Ascending aorta (tissue), 2 donors: ENCODE measurements at regions not wholly inside any gene's neighbourhood (a gene's known extent, or its start where the extent isn't known, plus 50 kb on each side); places are given as distances from the start of the nearest gene placed in this dataset.

Experiments
- DNase-seq, 2 donors: peaks; one replicate each; pipeline ENCODE4 v3.0.0-alpha.2; 2019; ENCODE audit warnings: low spot score in 2 of 2
- H3K27ac ChIP-seq, 2 donors: fragments of 200-600 bp; sonication (generic); one replicate each; pipeline ENCODE4 v1.5.1; 2016 to 2017; ENCODE audit warnings: mild to moderate bottlenecking in 1 of 2
- H3K27me3 ChIP-seq: fragments of 200-600 bp; sonication (generic); one replicate; pipeline ENCODE4 v1.5.1; 2017
- H3K36me3 ChIP-seq, 2 donors: fragments of 200-600 bp; sonication (generic); one replicate each; pipeline ENCODE4 v1.5.1; 2016
- H3K4me1 ChIP-seq, 2 donors: fragments of 200-600 bp; sonication (generic); one replicate each; pipeline ENCODE4 v1.5.1; 2016 to 2017; ENCODE audit warnings: mild to moderate bottlenecking in 1 of 2
- H3K4me3 ChIP-seq, 2 donors: fragments of 200-600 bp; sonication (generic); one replicate each; pipeline ENCODE4 v1.5.1; 2016 to 2017; ENCODE audit warnings: mild to moderate bottlenecking in 1 of 2
- H3K9me3 ChIP-seq, 2 donors: fragments of 200-600 bp; sonication (generic); one replicate each; pipeline ENCODE4 v1.5.1; 2016
- CTCF ChIP-seq, 3 experiments: fragments of 200-600 bp in 2 of 3; fragments of 450-650 bp in 1 of 3; sonication (generic) in 2 of 3; IDR thresholded peaks; one replicate each; pipeline ENCODE4 v1.5.1; 2016 to 2019; ENCODE audit warnings: antibody characterized with exemption in 3 of 3, mild to moderate bottlenecking in 1 of 3, moderate library complexity in 1 of 3
- intact Hi-C: fragments of 100-400 bp; cut with DNase I; formaldehyde crosslinking; loops from one replicate; pipeline ENCODE4 v1.15.1; 2023

GRCh38 chr1:224865510-224865909 lies 64.0 kb upstream of the DNAH14 start:
- no peak for DNase-seq
- intact Hi-C loops = no loop called here
- Histone ChIP-seq H3K4me1 (no peaks in the 10 kb centered on the region), H3K27me3 (no peaks in the 10 kb centered on the region), H3K9me3 (no peaks in the 10 kb centered on the region), H3K27ac (no peak overlapping the region), H3K4me3 (no peak overlapping the region), H3K36me3 (no peaks in the 10 kb centered on the region)
- TF ChIP-seq CTCF (IDR thresholded peaks at IDR 0.05) = no peak

- H3K27me3 ChIP-seq = no peaks in the 10 kb centered on the region
- no peak overlapping the region for H3K27ac ChIP-seq
Measured at GRCh38 chr1:224866940-224867339, 62.5 kb upstream of the DNAH14 start.

GRCh38 chr1:224867715-224868114 lies 61.8 kb upstream of the DNAH14 start:
- H3K36me3 ChIP-seq = no peaks in the 10 kb centered on the region
- no peak for TF ChIP-seq CTCF (IDR thresholded peaks at IDR 0.05)
- H3K9me3 ChIP-seq = no peaks in the 10 kb centered on the region
- H3K27ac ChIP-seq = no peak overlapping the region
- no peak for DNase-seq
- H3K4me1 ChIP-seq = no peaks in the 10 kb centered on the region
- H3K4me3 ChIP-seq = no peak overlapping the region
- intact Hi-C loops = no loop called here
- H3K27me3 ChIP-seq = no peaks in the 10 kb centered on the region

More at GRCh38 chr1:224866940-224867339, 62.5 kb upstream of the DNAH14 start:
- no peaks in the 10 kb centered on the region for H3K4me1 ChIP-seq
- no peaks in the 10 kb centered on the region for H3K9me3 ChIP-seq
- intact Hi-C loops = no loop called here
- DNase-seq = no peak
- no peak overlapping the region for H3K4me3 ChIP-seq
- H3K36me3 ChIP-seq = no peaks in the 10 kb centered on the region
- TF ChIP-seq CTCF (IDR thresholded peaks at IDR 0.05) = no peak

GRCh38 chr1:224872832-224873433 lies 56.5 kb upstream of the DNAH14 start:
- intact Hi-C loops = no loop called here

GRCh38 chr1:224873434-224874369 lies 55.8 kb upstream of the DNAH14 start:
- no peaks in the 10 kb centered on the region for H3K4me1 ChIP-seq
- H3K27me3 ChIP-seq = no peaks in the 10 kb centered on the region
- no peaks in the 10 kb centered on the region for H3K9me3 ChIP-seq
- intact Hi-C loops = no loop called here
- no peak for TF ChIP-seq CTCF (IDR thresholded peaks at IDR 0.05)
- H3K36me3 ChIP-seq = no peaks in the 10 kb centered on the region
- no peak overlapping the region for H3K27ac ChIP-seq
- no peak for DNase-seq
- H3K4me3 ChIP-seq = no peak overlapping the region

More at GRCh38 chr1:224872832-224873433, 56.5 kb upstream of the DNAH14 start:
- Histone ChIP-seq H3K36me3 (no peaks in the 10 kb centered on the region), H3K4me1 (no peaks in the 10 kb centered on the region), H3K9me3 (no peaks in the 10 kb centered on the region), H3K27ac (no peak overlapping the region), H3K27me3 (no peaks in the 10 kb centered on the region), H3K4me3 (no peak overlapping the region)
- no peak for TF ChIP-seq CTCF (IDR thresholded peaks at IDR 0.05)
- no peak for DNase-seq
